ENCODE measurements at regions not wholly inside any gene's neighbourhood (a gene's known extent, or its start where the extent isn't known, plus 50 kb on each side); places are given as distances from the start of the nearest gene placed in this dataset.
"Not testable (repeated sequence)": the region's sequence is repeated elsewhere in the genome, so short reads cannot be mapped to it uniquely, and the experiment has no call there.

DNA sequence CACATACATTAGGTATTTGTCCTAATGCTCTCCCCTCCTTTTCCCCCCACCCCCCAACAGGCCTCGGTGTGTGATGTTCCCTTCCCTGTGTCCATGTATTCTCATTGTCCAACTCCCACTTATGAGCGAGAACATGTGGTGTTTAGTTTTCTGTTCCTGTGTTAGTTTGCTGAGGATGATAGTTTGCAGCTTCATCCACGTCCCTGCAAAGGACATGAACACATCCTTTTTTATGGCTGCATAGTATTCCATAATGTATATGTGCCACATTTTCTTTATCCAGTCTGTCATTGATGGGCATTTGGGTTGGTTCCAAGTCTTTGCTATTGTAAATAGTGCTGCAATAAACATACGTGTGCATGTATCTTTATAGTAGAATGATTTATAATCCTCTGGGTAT is 171.0 kb downstream of the HMHB1 start:
- TF ChIP-seq, protein P1, sequence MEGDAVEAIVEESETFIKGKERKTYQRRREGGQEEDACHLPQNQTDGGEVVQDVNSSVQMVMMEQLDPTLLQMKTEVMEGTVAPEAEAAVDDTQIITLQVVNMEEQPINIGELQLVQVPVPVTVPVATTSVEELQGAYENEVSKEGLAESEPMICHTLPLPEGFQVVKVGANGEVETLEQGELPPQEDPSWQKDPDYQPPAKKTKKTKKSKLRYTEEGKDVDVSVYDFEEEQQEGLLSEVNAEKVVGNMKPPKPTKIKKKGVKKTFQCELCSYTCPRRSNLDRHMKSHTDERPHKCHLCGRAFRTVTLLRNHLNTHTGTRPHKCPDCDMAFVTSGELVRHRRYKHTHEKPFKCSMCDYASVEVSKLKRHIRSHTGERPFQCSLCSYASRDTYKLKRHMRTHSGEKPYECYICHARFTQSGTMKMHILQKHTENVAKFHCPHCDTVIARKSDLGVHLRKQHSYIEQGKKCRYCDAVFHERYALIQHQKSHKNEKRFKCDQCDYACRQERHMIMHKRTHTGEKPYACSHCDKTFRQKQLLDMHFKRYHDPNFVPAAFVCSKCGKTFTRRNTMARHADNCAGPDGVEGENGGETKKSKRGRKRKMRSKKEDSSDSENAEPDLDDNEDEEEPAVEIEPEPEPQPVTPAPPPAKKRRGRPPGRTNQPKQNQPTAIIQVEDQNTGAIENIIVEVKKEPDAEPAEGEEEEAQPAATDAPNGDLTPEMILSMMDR (IDR thresholded peaks at IDR 0.05): not testable (repeated sequence)
- not testable (repeated sequence) for TF ChIP-seq POLR2A (IDR thresholded peaks at IDR 0.05)
